GM23338 (cell line): ENCODE measurements at regions not wholly inside any gene's neighbourhood (a gene's known extent, or its start where the extent isn't known, plus 50 kb on each side); places are given as distances from the start of the nearest gene placed in this dataset.

Experiments
- CREB1 ChIP-seq: fragments of 250-450 bp; sonication (Bioruptor Pico); IDR thresholded peaks from 2 replicates; pipeline ENCODE4 v1.5.0; 2020; ENCODE audit warnings: low read depth, mild to moderate bottlenecking, moderate library complexity
- CTCF ChIP-seq, 2 experiments: fragments of 200-600 bp in 1 of 2; sonication (generic) in 1 of 2; conservative IDR thresholded peaks; 2 replicates each; pipeline versions ENCODE4 v1.5.1 to v1.6.1; 2016 to 2017; ENCODE audit warnings: antibody characterized with exemption in 2 of 2, low read depth in 2 of 2, mild to moderate bottlenecking in 2 of 2, moderate library complexity in 1 of 2
- ETS1 ChIP-seq: IDR thresholded peaks from 2 replicates; pipeline ENCODE4 v1.6.1; 2016; ENCODE audit warnings: antibody characterized with exemption
- EZH2 ChIP-seq: fragments of 200-600 bp; sonication (generic); IDR thresholded peaks from one replicate; pipeline ENCODE4 v1.8.0; 2017; ENCODE audit warnings: antibody characterized with exemption, mild to moderate bottlenecking, low read depth; ENCODE audit not compliant: unreplicated experiment
- EZH2phosphoT487 ChIP-seq: fragments of 200-600 bp; sonication (generic); IDR thresholded peaks from one replicate; pipeline ENCODE4 v1.8.1; 2018; ENCODE audit warnings: antibody characterized with exemption; ENCODE audit not compliant: unreplicated experiment
- POLR2AphosphoS5 ChIP-seq: IDR thresholded peaks from 2 replicates; pipeline ENCODE4 v1.6.1; 2016; ENCODE audit warnings: antibody characterized with exemption, low read depth

- no peak for TF ChIP-seq CTCF (conservative IDR thresholded peaks at IDR 0.05; ENCODE audit: low read depth in 2 of 2)
- no peak for TF ChIP-seq EZH2
- no peak for TF ChIP-seq ETS1
- no peak for TF ChIP-seq CREB1 (CRISPR knock-in tag)
- TF ChIP-seq EZH2phosphoT487, result no peak
- no peak for TF ChIP-seq POLR2AphosphoS5
Measured at GRCh38 chr4:54386693-54387092, 157.6 kb downstream of the PDGFRA start.
